Esophagus muscularis mucosa (tissue), 4 donors: ENCODE measurements at regions not wholly inside any gene's neighbourhood (a gene's known extent, or its start where the extent isn't known, plus 50 kb on each side); places are given as distances from the start of the nearest gene placed in this dataset.

Experiments
- DNase-seq: peaks from one replicate; pipeline ENCODE4 v3.0.0-alpha.2; 2017; ENCODE audit errors: extremely low spot score
- H3K27ac ChIP-seq, 4 donors: fragments of 200-600 bp; sonication (generic); replicated peaks in 1 of 4; 1 replicate in 3 of 4; 2 replicates in 1 of 4; pipeline ENCODE4 v1.5.1; 2016 to 2019; ENCODE audit warnings: mild to moderate bottlenecking in 1 of 4
- H3K27me3 ChIP-seq, 4 donors: fragments of 200-600 bp; sonication (generic); one replicate each; pipeline versions ENCODE4 v1.5.1 to v1.6.0; 2016 to 2019
- H3K36me3 ChIP-seq, 4 donors: fragments of 200-600 bp; sonication (generic); one replicate each; pipeline ENCODE4 v1.5.1; 2016 to 2019
- H3K4me1 ChIP-seq, 4 donors: fragments of 200-600 bp; sonication (generic); one replicate each; pipeline ENCODE4 v1.5.1; 2016 to 2019
- H3K4me3 ChIP-seq, 4 donors: fragments of 200-600 bp; sonication (generic); 1 replicate in 2 of 4; 2 replicates in 2 of 4; pipeline ENCODE4 v1.5.1; 2016 to 2019; ENCODE audit warnings: mild to moderate bottlenecking in 4 of 4, moderate library complexity in 1 of 4
- H3K9me3 ChIP-seq, 4 donors: fragments of 200-600 bp; sonication (generic); 1 replicate in 3 of 4; 2 replicates in 1 of 4; pipeline ENCODE4 v1.5.1; 2016 to 2019
- CTCF ChIP-seq, 3 experiments: fragments of 200-600 bp in 2 of 3; fragments of 450-650 bp in 1 of 3; sonication (generic) in 2 of 3; IDR thresholded peaks; one replicate each; pipeline ENCODE4 v1.5.1; 2017 to 2019; ENCODE audit warnings: antibody characterized with exemption in 3 of 3, mild to moderate bottlenecking in 2 of 3, moderate library complexity in 1 of 3
- EP300 ChIP-seq: sonication (generic); formaldehyde crosslinking; IDR thresholded peaks from one replicate; pipeline ENCODE4 v1.6.1; 2017; ENCODE audit warnings: antibody characterized with exemption
- POLR2A ChIP-seq: fragments of 450-650 bp; IDR thresholded peaks from one replicate; pipeline ENCODE4 v1.6.1; 2017; ENCODE audit warnings: antibody characterized with exemption, moderate library complexity, mild to moderate bottlenecking, low read depth
- POLR2AphosphoS5 ChIP-seq, 2 donors: sonication (generic); formaldehyde crosslinking; IDR thresholded peaks; one replicate each; pipeline ENCODE4 v1.6.1; 2017; ENCODE audit warnings: antibody characterized with exemption in 2 of 2
- WGBS: methylation state at CpG from one replicate; pipeline ENCODE4 v1.1.5; 2018; 5-methylcytosine and 5-hydroxymethylcytosine counted together
- intact Hi-C: fragments of 100-400 bp; cut with DNase I; formaldehyde crosslinking; loops from one replicate; pipeline ENCODE4 v1.15.1; 2023

DNA sequence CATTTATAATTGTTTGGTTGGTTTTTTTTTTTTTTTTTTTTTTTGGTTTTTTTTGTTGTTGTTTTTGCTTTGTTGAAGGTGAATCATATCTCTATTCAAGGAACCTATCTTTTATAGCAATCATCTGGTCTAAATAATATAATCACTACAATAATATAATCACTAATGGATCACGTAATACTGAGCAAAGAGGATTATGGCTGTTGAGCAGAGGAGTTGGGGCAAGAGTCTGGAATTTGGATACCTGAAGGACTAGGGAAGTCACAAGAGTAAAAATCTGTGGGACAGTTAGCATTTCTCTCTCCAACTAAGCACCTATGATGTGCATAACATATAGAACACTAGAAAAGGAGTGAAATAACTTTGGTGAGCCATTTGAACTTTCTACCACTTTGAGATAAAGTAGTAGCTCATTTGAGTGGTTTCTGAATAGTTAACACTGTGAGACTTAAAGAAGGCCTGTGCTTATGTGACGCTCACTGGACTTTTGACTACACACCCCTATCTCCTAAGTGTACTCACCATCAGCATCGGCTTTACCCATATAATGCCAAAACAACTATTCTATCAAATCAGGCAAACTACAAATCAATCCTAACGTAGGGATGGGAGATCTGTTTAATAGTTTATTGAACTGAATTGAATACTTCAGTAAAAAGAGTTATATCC, 564.9 kb upstream of the TUSC1 start:
- Histone ChIP-seq H3K4me3 (no peak overlapping the region), H3K4me1 (peaks cover 0 to 7% (median 0%) of the 10 kb centered on the region in 4 donors), H3K9me3 (no peaks in the 10 kb centered on the region), H3K27me3 (no peaks in the 10 kb centered on the region), H3K36me3 (no peaks in the 10 kb centered on the region), H3K27ac (no peak overlapping the region)
- 90% methylated on average over 4 of the region's 4 CpGs for WGBS
- TF ChIP-seq EP300 (no peak), POLR2A (no peak), CTCF (IDR thresholded peaks at IDR 0.05) (no peak), POLR2AphosphoS5 (IDR thresholded peaks at IDR 0.05) (no peak)
- intact Hi-C loops = no loop called here
- no peak for DNase-seq

GRCh38 chr9:26240020-26240419, 561.8 kb upstream of the TUSC1 start:
- Histone ChIP-seq H3K4me1 (peaks cover 0 to 7% (median 0%) of the 10 kb centered on the region in 4 donors), H3K27me3 (no peaks in the 10 kb centered on the region), H3K27ac (no peak overlapping the region), H3K4me3 (no peak overlapping the region), H3K36me3 (no peaks in the 10 kb centered on the region), H3K9me3 (no peaks in the 10 kb centered on the region)
- intact Hi-C loops = no loop called here
- 93% methylated on average over 2 of the region's 2 CpGs for WGBS
- no peak for DNase-seq
- TF ChIP-seq POLR2A = no peak
- TF ChIP-seq POLR2AphosphoS5 (IDR thresholded peaks at IDR 0.05) = no peak
- TF ChIP-seq EP300 = no peak
- TF ChIP-seq CTCF (IDR thresholded peaks at IDR 0.05) = no peak

- peaks cover 0 to 7% (median 0%) of the 10 kb centered on the region in 4 donors for H3K4me1 ChIP-seq
- WGBS = 76% methylated on average over 3 of the region's 3 CpGs
- no peak overlapping the region for H3K27ac ChIP-seq
- H3K9me3 ChIP-seq = no peaks in the 10 kb centered on the region
- H3K27me3 ChIP-seq = no peaks in the 10 kb centered on the region
- no peak for DNase-seq
- intact Hi-C loops = no loop called here
- no peak for TF ChIP-seq CTCF (IDR thresholded peaks at IDR 0.05)
- no peak for TF ChIP-seq POLR2AphosphoS5 (IDR thresholded peaks at IDR 0.05)
- no peak for TF ChIP-seq EP300
- TF ChIP-seq POLR2A = no peak
- no peak overlapping the region for H3K4me3 ChIP-seq
- H3K36me3 ChIP-seq = no peaks in the 10 kb centered on the region
Measured at GRCh38 chr9:26237256-26237655, 559.0 kb upstream of the TUSC1 start.

- 84% methylated on average over 2 of the region's 2 CpGs for WGBS
- Histone ChIP-seq H3K36me3 (no peaks in the 10 kb centered on the region), H3K4me3 (no peak overlapping the region), H3K9me3 (no peaks in the 10 kb centered on the region), H3K27me3 (no peaks in the 10 kb centered on the region), H3K27ac (no peak overlapping the region), H3K4me1 (peaks cover 0 to 7% (median 0%) of the 10 kb centered on the region in 4 donors)
- intact Hi-C loops = no loop called here
- no peak for TF ChIP-seq CTCF (IDR thresholded peaks at IDR 0.05)
- no peak for TF ChIP-seq EP300
- no peak for TF ChIP-seq POLR2AphosphoS5 (IDR thresholded peaks at IDR 0.05)
- TF ChIP-seq POLR2A = no peak
- no peak for DNase-seq
Measured at GRCh38 chr9:26234865-26235264, 556.6 kb upstream of the TUSC1 start.

- intact Hi-C loops = no loop called here
- DNase-seq = no peak
- Histone ChIP-seq H3K9me3 (no peaks in the 10 kb centered on the region), H3K36me3 (no peaks in the 10 kb centered on the region), H3K4me3 (no peak overlapping the region), H3K27me3 (no peaks in the 10 kb centered on the region), H3K4me1 (no peaks in the 10 kb centered on the region), H3K27ac (no peak overlapping the region)
- WGBS = 65% methylated on average over 4 of the region's 4 CpGs
- TF ChIP-seq POLR2A = no peak
- no peak for TF ChIP-seq POLR2AphosphoS5 (IDR thresholded peaks at IDR 0.05)
- TF ChIP-seq EP300 = no peak
- no peak for TF ChIP-seq CTCF (IDR thresholded peaks at IDR 0.05)
Measured at GRCh38 chr9:26231391-26231790, 553.1 kb upstream of the TUSC1 start.
